Heart left ventricle (tissue), 16 donors: ENCODE measurements at regions not wholly inside any gene's neighbourhood (a gene's known extent, or its start where the extent isn't known, plus 50 kb on each side); places are given as distances from the start of the nearest gene placed in this dataset.

Experiments
- ATAC-seq, 4 donors: fragments of 200-7000 bp; cut with Tn5 transposase; one replicate each; pipeline ENCODE4 v1.9.1; 2020 to 2022; ENCODE audit warnings: moderate library complexity in 4 of 4, mild to moderate bottlenecking in 3 of 4, moderate number of reproducible peaks in 1 of 4
- DNase-seq, 5 donors: peaks; one replicate each; pipeline ENCODE4 v3.0.0-alpha.2; 2020
- H3K27ac ChIP-seq, 12 donors: fragments of 200-600 bp; sonication (generic) in 4 of 12; one replicate each; pipeline versions ENCODE4 v1.5.0 to v1.8.0; 2016 to 2022; ENCODE audit warnings: mild to moderate bottlenecking in 2 of 12
- H3K27me3 ChIP-seq, 9 donors: fragments of 200-600 bp; sonication (generic) in 2 of 9; one replicate each; pipeline versions ENCODE4 v1.5.1 to v1.8.0; 2016 to 2022; ENCODE audit warnings: mild to moderate bottlenecking in 3 of 9
- H3K36me3 ChIP-seq, 9 donors: fragments of 200-600 bp; sonication (generic) in 2 of 9; one replicate each; pipeline versions ENCODE4 v1.5.0 to v1.8.0; 2018 to 2022; ENCODE audit warnings: mild to moderate bottlenecking in 2 of 9
- H3K4me1 ChIP-seq, 12 donors: fragments of 200-600 bp; sonication (generic) in 4 of 12; one replicate each; pipeline versions ENCODE4 v1.5.0 to v1.8.0; 2016 to 2022; ENCODE audit warnings: mild to moderate bottlenecking in 3 of 12
- H3K4me3 ChIP-seq, 12 donors: fragments of 200-600 bp; sonication (generic) in 4 of 12; one replicate each; pipeline versions ENCODE4 v1.5.0 to v1.8.0; 2017 to 2022; ENCODE audit warnings: mild to moderate bottlenecking in 9 of 12, moderate library complexity in 4 of 12
- H3K9me3 ChIP-seq, 12 donors: fragments of 200-600 bp; sonication (generic) in 4 of 12; one replicate each; pipeline versions ENCODE4 v1.5.0 to v1.8.0; 2016 to 2022; ENCODE audit warnings: mild to moderate bottlenecking in 1 of 12
- CTCF ChIP-seq, 12 donors: fragments of 200-600 bp; sonication (generic) in 4 of 12; IDR thresholded peaks; one replicate each; pipeline versions ENCODE4 v1.5.0 to v1.8.0; 2018 to 2022; ENCODE audit warnings: antibody characterized with exemption in 12 of 12, mild to moderate bottlenecking in 5 of 12
- POLR2A ChIP-seq, 2 donors: fragments of 450-650 bp; IDR thresholded peaks; one replicate each; pipeline ENCODE4 v1.6.1; 2017; ENCODE audit warnings: antibody characterized with exemption in 2 of 2, mild to moderate bottlenecking in 2 of 2, moderate library complexity in 2 of 2
- WGBS, 4 donors: extraction: QIAGEN DNeasy Blood & Tissue Kit in 2 of 4; methylation state at CpG; one replicate each; pipeline versions ENCODE4 v1.1.5 to v1.1.7; 2013 to 2018; 5-methylcytosine and 5-hydroxymethylcytosine counted together
- intact Hi-C, 10 donors: fragments of 100-400 bp; cut with DNase I; formaldehyde crosslinking; loops; one replicate each; pipeline versions ENCODE4 v1.11.1 to v1.14.2; 2022
- donor health status: ischemic (EF 13 %, LVEDD 7.1; RV severe dilation, severe dysfunction).
- donor health status: healthy with polysubstance abuse.
- donor health status: DM: no; HTN: yes; CAD: no.
- donor health status: DM: no; HTN: no; CAD: no.
- donor health status: ischemic (EF 25% LVEDD 6.9; RV normal size, moderate dysfunction).
- donor health status: ischemic (EF 25% LVEDD 5.7; RV mildly dilated, moderate dysfunction).
- donor health status: healthy.
- donor health status: DM: yes; HTN: yes; CAD: no.
- donor health status: ischemic (EF 35%, LVEDD 5.7; RV mildly dilated, moderate dysfunction).
- donor health status: nonischemic (EF 11% LVEDD 7.7; RV severe dilation, severe dysfunction).
- donor health status: DM: yes; HTN: yes; CAD: no.
- donor health status: PGD.
- donor health status: ischemic (EF 29% LVEDD 5.4; RV normal size, mild dysfunction).
- donor health status: nonischemic (EF 23%, LVEDD 6.1; RV moderate dilation, normal function).

GRCh38 chr15:87757084-87757483 is 499.5 kb downstream of the NTRK3 start:
- Histone ChIP-seq H3K36me3 (no peaks in the 10 kb centered on the region), H3K27me3 (no peaks in the 10 kb centered on the region), H3K27ac (no peak overlapping the region), H3K4me3 (no peak overlapping the region), H3K4me1 (peaks cover 0 to 24% (median 7%) of the 10 kb centered on the region in 12 donors), H3K9me3 (no peaks in the 10 kb centered on the region)
- intact Hi-C loops = loop anchor here in 2 of 10 donors (10.0 kb wide), 2 partner anchors 72 to 842 kb away; no protein-coding TSS in a partner anchor
- no peak for ATAC-seq
- TF ChIP-seq POLR2A (IDR thresholded peaks at IDR 0.05) (no peak), CTCF (IDR thresholded peaks at IDR 0.05) (no peak)
- DNase-seq = no peak
- 84 to 95% (median 92%) methylated on average over 7 of the region's 7 CpGs for WGBS, 4 donors

DNA sequence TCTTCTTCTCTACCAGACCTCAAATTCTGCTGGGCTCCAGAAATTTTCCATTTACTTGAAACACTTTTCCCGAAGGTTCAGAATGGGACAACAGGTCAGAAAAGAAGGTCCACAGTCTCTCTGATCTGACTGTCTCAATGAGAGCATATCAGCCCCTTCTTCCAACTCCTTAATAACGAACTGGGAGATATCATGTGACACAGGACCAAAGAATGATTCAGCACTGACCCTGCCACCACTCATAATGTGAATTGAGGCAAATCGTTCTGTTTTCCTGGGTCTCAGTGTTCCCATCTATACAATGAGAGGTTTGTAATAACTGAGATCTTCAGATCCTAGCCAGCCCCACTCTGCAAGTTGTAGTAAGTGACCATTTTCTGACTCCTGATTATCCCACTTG is 500.5 kb downstream of the NTRK3 start:
- ATAC-seq = no peak
- intact Hi-C loops = loop anchor here in 2 of 10 donors (10.0 kb wide), 2 partner anchors 71 to 841 kb away; no protein-coding TSS in a partner anchor
- no peak for DNase-seq
- H3K4me3 ChIP-seq = no peak overlapping the region
- whole genome bisulfite sequencing, 4 donors = 76 to 86% (median 81%) methylated on average over 3 of the region's 3 CpGs
- no peak overlapping the region for H3K27ac ChIP-seq
- H3K36me3 ChIP-seq = no peaks in the 10 kb centered on the region
- no peaks in the 10 kb centered on the region for H3K9me3 ChIP-seq
- H3K4me1 ChIP-seq = peaks cover 0 to 17% (median 8%) of the 10 kb centered on the region in 12 donors
- no peaks in the 10 kb centered on the region for H3K27me3 ChIP-seq
- no peak for TF ChIP-seq CTCF (IDR thresholded peaks at IDR 0.05)

- DNase-seq (no peak), ATAC-seq (no peak)
- WGBS, 4 donors = 90 to 94% (median 92%) methylated on average over 4 of the region's 4 CpGs
- TF ChIP-seq POLR2A (IDR thresholded peaks at IDR 0.05) (no peak), CTCF (IDR thresholded peaks at IDR 0.05) (no peak)
- Histone ChIP-seq H3K4me1 (peaks cover 0 to 17% (median 8%) of the 10 kb centered on the region in 12 donors), H3K9me3 (no peaks in the 10 kb centered on the region), H3K36me3 (no peaks in the 10 kb centered on the region), H3K27ac (no peak overlapping the region), H3K4me3 (no peak overlapping the region), H3K27me3 (no peaks in the 10 kb centered on the region)
- intact Hi-C loops = loop anchor here in 2 of 10 donors (10.0 kb wide), 2 partner anchors 70 to 840 kb away; no protein-coding TSS in a partner anchor
These were observed 501.3 kb downstream of the NTRK3 start for GRCh38 chr15:87755226-87755625.

GRCh38 chr15:87753539-87753938 is 503.0 kb downstream of the NTRK3 start:
- no peak overlapping the region for H3K27ac ChIP-seq
- H3K4me1 ChIP-seq = peaks cover 0 to 17% (median 8%) of the 10 kb centered on the region in 12 donors
- no peak for TF ChIP-seq CTCF (IDR thresholded peaks at IDR 0.05)
- TF ChIP-seq POLR2A (IDR thresholded peaks at IDR 0.05) = no peak
- H3K4me3 ChIP-seq = no peak overlapping the region
- DNase-seq (no peak), ATAC-seq (no peak)
- intact Hi-C loops = loop anchor here in 2 of 10 donors (10.0 kb wide), 2 partner anchors 69 to 839 kb away; no protein-coding TSS in a partner anchor
- WGBS, 4 donors = 64 to 74% (median 70%) methylated on average over 11 of the region's 11 CpGs
- no peaks in the 10 kb centered on the region for H3K36me3 ChIP-seq
- no peaks in the 10 kb centered on the region for H3K27me3 ChIP-seq
- H3K9me3 ChIP-seq = no peaks in the 10 kb centered on the region
